HepG2 (cell line): ENCODE measurements at regions not wholly inside any gene's neighbourhood (a gene's known extent, or its start where the extent isn't known, plus 50 kb on each side); places are given as distances from the start of the nearest gene placed in this dataset.

Experiments
- HMGXB4 ChIP-seq, 2 experiments: sonication (generic) in 1 of 2; formaldehyde crosslinking in 1 of 2; IDR thresholded peaks; 2 replicates each; pipeline versions ENCODE4 v1.4.0 to v1.6.1; 2018 to 2020; ENCODE audit warnings: missing genetic modification reagents in 2 of 2, borderline replicate concordance in 1 of 2, low read depth in 1 of 2, mild to moderate bottlenecking in 1 of 2, missing biosample characterization in 1 of 2
- NFAT5 ChIP-seq: sonication (generic); formaldehyde crosslinking; IDR thresholded peaks from 2 replicates; pipeline ENCODE4 v1.4.0; 2020; ENCODE audit warnings: missing genetic modification reagents
- SRSF9 ChIP-seq: fragments of 200-400 bp; formaldehyde crosslinking; IDR thresholded peaks from 2 replicates; pipeline ENCODE4 v1.6.1; 2018; ENCODE audit warnings: borderline replicate concordance, mild to moderate bottlenecking, low read depth, low read length; ENCODE audit not compliant: insufficient read depth, poor library complexity, severe bottlenecking
- TP53 ChIP-seq: sonication (generic); formaldehyde crosslinking; conservative IDR thresholded peaks from 2 replicates; pipeline ENCODE4 v1.4.0; 2020; ENCODE audit warnings: missing genetic modification reagents
- TF ChIP-seq, protein P1 (sequence below): sonication (generic); formaldehyde crosslinking; conservative IDR thresholded peaks from 2 replicates; pipeline ENCODE4 v1.5.0; 2020; ENCODE audit warnings: missing genetic modification reagents

- TF ChIP-seq, protein P1, sequence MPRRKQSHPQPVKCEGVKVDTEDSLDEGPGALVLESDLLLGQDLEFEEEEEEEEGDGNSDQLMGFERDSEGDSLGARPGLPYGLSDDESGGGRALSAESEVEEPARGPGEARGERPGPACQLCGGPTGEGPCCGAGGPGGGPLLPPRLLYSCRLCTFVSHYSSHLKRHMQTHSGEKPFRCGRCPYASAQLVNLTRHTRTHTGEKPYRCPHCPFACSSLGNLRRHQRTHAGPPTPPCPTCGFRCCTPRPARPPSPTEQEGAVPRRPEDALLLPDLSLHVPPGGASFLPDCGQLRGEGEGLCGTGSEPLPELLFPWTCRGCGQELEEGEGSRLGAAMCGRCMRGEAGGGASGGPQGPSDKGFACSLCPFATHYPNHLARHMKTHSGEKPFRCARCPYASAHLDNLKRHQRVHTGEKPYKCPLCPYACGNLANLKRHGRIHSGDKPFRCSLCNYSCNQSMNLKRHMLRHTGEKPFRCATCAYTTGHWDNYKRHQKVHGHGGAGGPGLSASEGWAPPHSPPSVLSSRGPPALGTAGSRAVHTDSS (CRISPR knock-in tag), result no peak
- no peak for TF ChIP-seq HMGXB4 (CRISPR knock-in tag; IDR thresholded peaks at IDR 0.05; ENCODE audit: borderline replicate concordance in 1 of 2, low read depth in 1 of 2)
- TF ChIP-seq SRSF9, result no peak
- TF ChIP-seq NFAT5 (CRISPR knock-in tag), result no peak
- no peak for TF ChIP-seq TP53 (CRISPR knock-in tag)
Measured at GRCh38 chr12:92602476-92602875, 100.3 kb upstream of the PLEKHG7 start (continued).
